ENCODE measurements at regions not wholly inside any gene's neighbourhood (a gene's known extent, or its start where the extent isn't known, plus 50 kb on each side); places are given as distances from the start of the nearest gene placed in this dataset.

GRCh38 chr3:146817704-146818103, 212.6 kb upstream of the PLSCR5 start:
- peak; percentile 35 for TF ChIP-seq CTCF (IDR thresholded peaks at IDR 0.05; ENCODE audit: insufficient read depth, low read depth, low read length)
- Histone ChIP-seq H3K36me3 (ENCODE audit: control insufficient read depth, insufficient read depth, low read length) (no peaks in the 10 kb centered on the region), H3K4me3 (ENCODE audit: low read depth, low read length) (no peak overlapping the region), H3K27me3 (ENCODE audit: control insufficient read depth, insufficient read depth, low read length) (no peaks in the 10 kb centered on the region)
- ChIA-PET POLR2A (no interaction called here), CTCF (interaction anchor here (0.6 to 2.0 kb wide), 7 partner anchors 14 to 1264 kb away, joined by 3 to 22 read pairs (median 3); no protein-coding TSS in a partner anchor)
- DNase-seq (ENCODE audit: low read depth): no peak

GRCh38 chr3:146814601-146815315, 209.6 kb upstream of the PLSCR5 start:
- TF ChIP-seq CTCF (IDR thresholded peaks at IDR 0.05; ENCODE audit: insufficient read depth, low read depth, low read length): no peak
- Histone ChIP-seq H3K27me3 (ENCODE audit: control insufficient read depth, insufficient read depth, low read length) (no peaks in the 10 kb centered on the region), H3K36me3 (ENCODE audit: control insufficient read depth, insufficient read depth, low read length) (no peaks in the 10 kb centered on the region), H3K4me3 (ENCODE audit: low read depth, low read length) (no peak overlapping the region)
- ChIA-PET CTCF (interaction anchor here (1.6 to 1.7 kb wide), 2 partner anchors 67 to 377 kb away, joined by 6 to 7 read pairs; no protein-coding TSS in a partner anchor), POLR2A (no interaction called here)
- DNase-seq (ENCODE audit: low read depth): peak; percentile 53

DNA sequence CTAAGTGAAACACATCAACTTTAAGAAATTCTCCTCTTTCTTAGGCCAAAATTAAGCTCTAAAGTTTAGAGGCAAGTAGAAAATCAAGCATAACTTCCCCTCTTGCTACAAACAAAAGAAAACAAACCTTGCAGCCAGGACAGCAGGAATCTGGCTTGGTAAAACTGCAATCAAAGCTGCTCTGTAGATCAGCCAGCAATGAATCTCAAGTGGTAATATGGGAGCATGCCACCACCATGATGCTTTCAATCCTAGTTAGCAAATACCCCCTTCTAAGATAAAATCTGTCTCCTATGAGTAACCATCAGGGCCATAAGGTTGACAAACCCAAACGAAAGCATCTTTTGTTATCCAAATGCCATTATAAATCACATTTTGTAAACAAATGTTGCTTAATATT, 208.3 kb upstream of the PLSCR5 start:
- CTCF ChIA-PET: interaction anchor here (1.5 kb wide), 1 partner anchor 65 kb away, joined by 4 read pairs; no protein-coding TSS in a partner anchor
- no peak for DNase-seq (ENCODE audit: low read depth)
- no peaks in the 10 kb centered on the region for H3K36me3 ChIP-seq (ENCODE audit: control insufficient read depth, insufficient read depth, low read length)
- no peak overlapping the region for H3K4me3 ChIP-seq (ENCODE audit: low read depth, low read length)
- H3K27me3 ChIP-seq (ENCODE audit: control insufficient read depth, insufficient read depth, low read length): no peaks in the 10 kb centered on the region
- TF ChIP-seq CTCF (IDR thresholded peaks at IDR 0.05; ENCODE audit: insufficient read depth, low read depth, low read length): no peak
- POLR2A ChIA-PET: no interaction called here

GRCh38 chr3:146803745-146804144, 198.6 kb upstream of the PLSCR5 start:
- DNase-seq (ENCODE audit: low read depth): peak; percentile 95
- POLR2A ChIA-PET: interaction anchor here (0.7 kb wide), 1 partner anchor 309 kb away, joined by 3 read pairs; no protein-coding TSS in a partner anchor
- CTCF ChIA-PET: interaction anchor here (0.7 to 1.2 kb wide), 3 partner anchors 14 to 55 kb away, joined by 3 to 5 read pairs (median 3); no protein-coding TSS in a partner anchor
- no peak for TF ChIP-seq CTCF (IDR thresholded peaks at IDR 0.05; ENCODE audit: insufficient read depth, low read depth, low read length)
- no peak overlapping the region for H3K4me3 ChIP-seq (ENCODE audit: low read depth, low read length)
- no peaks in the 10 kb centered on the region for H3K27me3 ChIP-seq (ENCODE audit: control insufficient read depth, insufficient read depth, low read length)
- no peaks in the 10 kb centered on the region for H3K36me3 ChIP-seq (ENCODE audit: control insufficient read depth, insufficient read depth, low read length)

DNA sequence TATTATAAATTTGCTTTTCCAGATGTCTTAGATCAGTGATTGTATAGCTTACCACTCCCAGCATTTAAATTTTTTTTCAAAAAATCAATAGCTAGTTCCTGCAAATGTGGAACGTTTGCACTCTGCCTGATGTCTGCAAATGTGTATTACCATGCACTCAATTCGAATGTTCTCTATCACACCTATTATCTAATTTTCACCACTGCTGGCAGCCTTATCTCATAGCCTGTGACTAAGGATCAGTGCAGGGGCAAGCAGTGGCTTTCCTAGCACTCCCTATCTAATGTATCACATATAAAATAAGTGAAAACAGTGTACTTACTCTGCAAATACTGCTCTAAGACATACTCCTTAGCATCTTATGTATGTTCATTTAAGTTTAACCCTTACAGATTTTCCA, 196.3 kb upstream of the PLSCR5 start:
- Histone ChIP-seq H3K27me3 (ENCODE audit: control insufficient read depth, insufficient read depth, low read length) (no peaks in the 10 kb centered on the region), H3K4me3 (ENCODE audit: low read depth, low read length) (no peak overlapping the region), H3K36me3 (ENCODE audit: control insufficient read depth, insufficient read depth, low read length) (no peaks in the 10 kb centered on the region)
- POLR2A ChIA-PET: no interaction called here
- no peak for DNase-seq (ENCODE audit: low read depth)
- no peak for TF ChIP-seq CTCF (IDR thresholded peaks at IDR 0.05; ENCODE audit: insufficient read depth, low read depth, low read length)
- CTCF ChIA-PET: interaction anchor here (0.9 kb wide), 1 partner anchor 54 kb away, joined by 3 read pairs; no protein-coding TSS in a partner anchor
